EH (cell line): ENCODE measurements at regions not wholly inside any gene's neighbourhood (a gene's known extent, or its start where the extent isn't known, plus 50 kb on each side); places are given as distances from the start of the nearest gene placed in this dataset.
"Not testable (repeated sequence)": the region's sequence is repeated elsewhere in the genome, so short reads cannot be mapped to it uniquely, and the experiment has no call there.

Experiments
- DNase-seq: peaks from one replicate; pipeline ENCODE4 v3.0.0-alpha.2; 2015; ENCODE audit warnings: low read depth

GRCh38 chr3:176628101-176628639 lies 569.1 kb downstream of the TBL1XR1 start:
- no peak for DNase-seq

- peak; percentile 9 for DNase-seq
Measured at GRCh38 chr3:176623468-176624150, 573.7 kb downstream of the TBL1XR1 start.

GRCh38 chr3:176619833-176620232 lies 577.4 kb downstream of the TBL1XR1 start:
- no peak for DNase-seq

- DNase-seq: peak; percentile 28
Measured at GRCh38 chr3:176615826-176616225, 581.5 kb downstream of the TBL1XR1 start.

GRCh38 chr3:176611703-176612102 lies 585.6 kb downstream of the TBL1XR1 start:
- DNase-seq: peak; percentile 38

GRCh38 chr3:176609361-176609760 lies 587.9 kb downstream of the TBL1XR1 start:
- no peak for DNase-seq

GRCh38 chr3:176605553-176605952 lies 591.7 kb downstream of the TBL1XR1 start:
- not testable (repeated sequence) for DNase-seq

- peak; percentile 59 for DNase-seq
Measured at GRCh38 chr3:176595307-176595706, 602.0 kb downstream of the TBL1XR1 start.

GRCh38 chr3:176590722-176591121 lies 606.6 kb downstream of the TBL1XR1 start:
- peak; percentile 17 for DNase-seq

GRCh38 chr3:176587089-176587488 lies 610.2 kb downstream of the TBL1XR1 start:
- no peak for DNase-seq

GRCh38 chr3:176584413-176585176 lies 612.7 kb downstream of the TBL1XR1 start:
- peak; percentile 84 for DNase-seq

GRCh38 chr3:176583956-176584355 lies 613.3 kb downstream of the TBL1XR1 start:
- peak; percentile 41 for DNase-seq

- no peak for DNase-seq
Measured at GRCh38 chr3:176581589-176581988, 615.7 kb downstream of the TBL1XR1 start.

- peak; percentile 81 for DNase-seq
Measured at GRCh38 chr3:176579711-176580185, 617.5 kb downstream of the TBL1XR1 start.

- DNase-seq: no peak
Measured at GRCh38 chr3:176578316-176578715, 619.0 kb downstream of the TBL1XR1 start.

GRCh38 chr3:176577447-176577846 lies 619.8 kb downstream of the TBL1XR1 start:
- DNase-seq: no peak

- peak; percentile 39 for DNase-seq
Measured at GRCh38 chr3:176574786-176575185, 622.5 kb downstream of the TBL1XR1 start.

GRCh38 chr3:176571926-176572325 lies 625.4 kb downstream of the TBL1XR1 start:
- no peak for DNase-seq

- DNase-seq: no peak
Measured at GRCh38 chr3:176570992-176571391, 626.3 kb downstream of the TBL1XR1 start.

GRCh38 chr3:176568189-176568588 lies 629.1 kb downstream of the TBL1XR1 start:
- no peak for DNase-seq

GRCh38 chr3:176566757-176567156 lies 630.5 kb downstream of the TBL1XR1 start:
- no peak for DNase-seq

GRCh38 chr3:176562331-176562730 lies 635.0 kb downstream of the TBL1XR1 start:
- DNase-seq: no peak

- no peak for DNase-seq
Measured at GRCh38 chr3:176561826-176562225, 635.5 kb downstream of the TBL1XR1 start.
